ENCODE measurements at regions not wholly inside any gene's neighbourhood (a gene's known extent, or its start where the extent isn't known, plus 50 kb on each side); places are given as distances from the start of the nearest gene placed in this dataset.
"Not testable (repeated sequence)": the region's sequence is repeated elsewhere in the genome, so short reads cannot be mapped to it uniquely, and the experiment has no call there.

DNA sequence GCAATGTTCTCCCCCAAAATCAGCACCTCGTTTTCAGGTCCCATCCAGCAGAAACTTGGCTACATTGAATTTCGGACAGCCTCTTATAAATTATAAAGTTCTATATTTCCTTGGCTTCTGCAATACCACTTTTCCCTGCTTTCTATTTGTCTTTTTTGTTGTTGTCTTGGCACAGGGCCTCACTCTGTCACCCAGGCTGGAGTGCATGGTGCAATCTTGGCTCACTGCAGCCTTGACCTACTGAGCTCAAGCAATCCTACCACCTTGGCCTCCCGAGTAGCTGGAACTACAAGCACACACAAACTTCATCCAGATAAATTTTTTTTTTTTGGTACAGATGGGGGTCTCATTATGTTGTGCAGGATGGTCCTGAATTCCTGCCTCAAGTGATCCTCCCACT lies 55.3 kb upstream of the HECW1 start:
- peaks cover 14% of the 10 kb centered on the region for H3K27me3 Mint-ChIP-seq
- ChIA-PET POLR2A (no interaction called here), CTCF (no interaction called here)

DNA sequence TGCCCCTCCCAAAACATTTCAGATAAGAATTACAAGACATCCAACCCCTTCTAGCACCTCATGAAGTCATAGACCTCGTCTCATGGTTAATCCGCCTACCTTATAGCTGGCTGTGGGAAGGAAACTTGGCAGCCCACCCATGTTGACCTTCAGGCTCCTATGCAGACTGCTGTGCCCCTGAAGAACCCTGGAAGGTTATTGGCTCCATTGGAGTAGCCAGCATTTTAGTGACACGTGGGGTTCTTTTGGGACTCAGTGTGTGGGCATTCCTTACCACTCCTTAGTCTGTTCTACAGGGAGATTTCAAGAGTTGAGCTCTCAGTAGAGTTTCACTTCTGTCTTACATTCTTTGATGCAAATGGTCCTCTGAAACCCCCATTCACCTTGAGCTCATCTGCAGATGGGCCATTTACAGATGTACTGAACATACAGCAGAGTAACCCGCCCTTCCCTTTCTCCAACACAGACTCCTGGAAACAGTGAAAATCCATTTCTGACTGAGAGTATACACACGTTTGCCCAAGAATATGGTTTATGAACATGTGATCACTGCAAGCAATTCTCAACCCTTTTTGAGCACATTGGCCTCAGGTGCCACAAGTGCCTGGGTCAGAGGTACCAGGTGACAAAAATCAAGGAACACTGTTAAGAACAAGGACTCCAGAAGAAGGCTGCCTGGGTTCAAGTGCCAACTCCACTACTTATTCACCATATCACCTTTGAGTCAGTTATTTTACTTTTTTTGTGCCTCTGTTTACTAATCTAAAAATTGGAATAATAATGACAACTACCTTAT lies 54.0 kb upstream of the HECW1 start:
- intact Hi-C loops (cut with micrococcal nuclease) = no loop called here
- POLR2A ChIA-PET = no interaction called here
- H3K4me1 Mint-ChIP-seq (ENCODE audit: low read depth) = no peaks in the 10 kb centered on the region
- CTCF ChIA-PET = no interaction called here
- H3K36me3 Mint-ChIP-seq = no peaks in the 10 kb centered on the region
- H3K9me3 Mint-ChIP-seq = no peaks in the 10 kb centered on the region
- no peak overlapping the region for H3K27ac Mint-ChIP-seq
- H3K4me3 Mint-ChIP-seq = no peak overlapping the region
- no peak for DNase-seq
- H3K27me3 Mint-ChIP-seq = peaks cover 14% of the 10 kb centered on the region

More for the DNA sequence above, 55.3 kb upstream of the HECW1 start:
- Mint-ChIP-seq H3K4me1 (ENCODE audit: low read depth) (no peaks in the 10 kb centered on the region), H3K36me3 (no peaks in the 10 kb centered on the region), H3K27ac (no peak overlapping the region), H3K9me3 (no peaks in the 10 kb centered on the region), H3K4me3 (no peak overlapping the region)
- intact Hi-C loops (cut with micrococcal nuclease) = no loop called here
- no peak for DNase-seq

DNA sequence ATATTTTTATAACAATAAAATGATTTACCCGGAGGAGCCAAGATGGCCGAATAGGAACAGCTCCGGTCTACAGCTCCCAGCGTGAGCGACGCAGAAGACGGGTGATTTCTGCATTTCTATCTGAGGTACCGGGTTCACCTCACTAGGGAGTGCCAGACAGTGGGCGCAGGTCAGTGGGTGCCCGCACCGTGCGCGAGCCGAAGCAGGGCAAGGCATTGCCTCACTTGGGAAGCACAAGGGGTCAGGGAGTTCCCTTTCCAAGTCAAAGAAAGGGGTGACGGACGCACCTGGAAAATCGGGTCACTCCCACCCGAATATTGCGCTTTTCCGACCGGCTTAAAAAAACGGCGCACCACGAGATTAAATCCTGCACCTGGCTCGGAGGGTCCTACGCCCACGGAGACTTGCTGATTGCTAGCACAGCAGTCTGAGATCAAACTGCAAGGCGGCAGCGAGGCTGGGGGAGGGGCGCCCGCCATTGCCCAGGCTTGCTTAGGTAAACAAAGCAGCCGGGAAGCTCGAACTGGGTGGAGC lies 53.3 kb upstream of the HECW1 start:
- DNase-seq; H3K4me1 Mint-ChIP-seq (ENCODE audit: low read depth); intact Hi-C loops (cut with micrococcal nuclease); POLR2A ChIA-PET; H3K36me3 Mint-ChIP-seq; H3K27ac Mint-ChIP-seq; H3K4me3 Mint-ChIP-seq; H3K9me3 Mint-ChIP-seq; CTCF ChIA-PET: not testable (repeated sequence)
- H3K27me3 Mint-ChIP-seq = peaks cover 14% of the 10 kb centered on the region

Data from activated CD4-positive, alpha-beta memory T cell treated with anti-CD3 and anti-CD28 coated beads for 36 hours (primary cell).